Panc1 (cell line): ENCODE measurements at regions not wholly inside any gene's neighbourhood (a gene's known extent, or its start where the extent isn't known, plus 50 kb on each side); places are given as distances from the start of the nearest gene placed in this dataset.

Source experiments
- ATAC-seq: fragments of 200-7000 bp; cut with Tn5 transposase; 2 replicates; pipeline ENCODE4 v1.9.1; 2020; ENCODE audit warnings: mild to moderate bottlenecking, moderate library complexity
- BruUV-seq: library from RNA; stranded (reverse); fragments of 400-500 nt; replicated peaks from 2 replicates; lab custom pipeline; 2021; lab: Mats Ljungman, UMichigan
- CTCF ChIA-PET: fragments of 300-600 bp; sonication (Branson Sonifier 250); formaldehyde crosslinking; loops from one replicate; lab custom pipeline; 2022; ENCODE audit warnings: antibody characterized with exemption; lab: Charles Lee
- POLR2A ChIA-PET: fragments of 300-600 bp; sonication (Branson Sonifier 250); formaldehyde crosslinking; loops from one replicate; lab custom pipeline; 2022; ENCODE audit warnings: antibody characterized with exemption; lab: Charles Lee
- DNase-seq: peaks from one replicate; pipeline ENCODE4 v3.0.0-alpha.2; 2010; ENCODE audit warnings: low read depth, low spot score
- H3K27ac ChIP-seq: 2 replicates; pipeline ENCODE4 v1.5.1; 2011; ENCODE audit warnings: mild to moderate bottlenecking, low read length, inconsistent platforms
- H3K27me3 ChIP-seq: fragments of 200-500 bp; sonication (Bioruptor generic); 2 replicates; pipeline ENCODE4 v1.6.0; 2014; ENCODE audit warnings: low read length, inconsistent platforms; ENCODE audit not compliant: control insufficient read depth, insufficient read depth
- H3K36me3 ChIP-seq: fragments of 200-500 bp; sonication (Bioruptor generic); 2 replicates; pipeline ENCODE4 v1.5.1; 2014; ENCODE audit warnings: inconsistent platforms, mild to moderate bottlenecking, low read length, moderate library complexity; ENCODE audit not compliant: control insufficient read depth, insufficient read depth
- H3K4me1 ChIP-seq: 2 replicates; pipeline ENCODE4 v1.5.1; 2011; ENCODE audit warnings: inconsistent platforms, mild to moderate bottlenecking, low read length, moderate library complexity; ENCODE audit not compliant: control insufficient read depth, insufficient read depth
- H3K4me3 ChIP-seq, 2 experiments: 2 replicates each; pipeline ENCODE4 v1.5.1; 2011 to 2012; ENCODE audit warnings: low read depth in 2 of 2, low read length in 2 of 2, mild to moderate bottlenecking in 2 of 2, inconsistent platforms in 1 of 2, moderate library complexity in 1 of 2
- H3K9me3 ChIP-seq: fragments of 200-500 bp; sonication (Bioruptor generic); 2 replicates; pipeline ENCODE4 v1.5.1; 2014; ENCODE audit warnings: low read depth, mild to moderate bottlenecking, inconsistent platforms, low read length, moderate library complexity; ENCODE audit not compliant: control insufficient read depth, insufficient read depth
- CTCF ChIP-seq: fragments of 450-650 bp; IDR thresholded peaks from 2 replicates; pipeline ENCODE4 v1.5.1; 2017; ENCODE audit warnings: mild to moderate bottlenecking
- POLR2AphosphoS5 ChIP-seq: IDR thresholded peaks from 2 replicates; pipeline ENCODE4 v1.6.1; 2012; ENCODE audit warnings: mild to moderate bottlenecking, low read depth, low read length, moderate library complexity
- REST ChIP-seq, 2 experiments: IDR thresholded peaks; 2 replicates each; pipeline ENCODE4 v1.6.1; 2011 to 2012; ENCODE audit warnings: low read depth in 2 of 2, control low read depth in 1 of 2, low read length in 1 of 2, mild to moderate bottlenecking in 1 of 2, moderate library complexity in 1 of 2; ENCODE audit not compliant: insufficient read depth in 1 of 2
- SIN3A ChIP-seq: IDR thresholded peaks from 2 replicates; pipeline ENCODE4 v1.6.1; 2012; ENCODE audit warnings: low read depth, mild to moderate bottlenecking, low read length, moderate library complexity, borderline replicate concordance; ENCODE audit not compliant: insufficient read depth
- TCF7L2 ChIP-seq: IDR thresholded peaks from 2 replicates; pipeline ENCODE4 v1.6.1; 2011; ENCODE audit warnings: mild to moderate bottlenecking, low read depth, low read length, inconsistent platforms
- in situ Hi-C: cut with HindIII; loops from 2 replicates; pipeline ENCODE4 v1.10.0; 2016; ENCODE audit warnings: low sequenced_read_pairs, low pct_unique_long_range_greater_than_20kb
- intact Hi-C: fragments of 100-400 bp; cut with micrococcal nuclease; formaldehyde crosslinking; loops from one replicate; pipeline ENCODE4 v1.10.0; 2022; ENCODE audit not compliant: unreplicated experiment

GRCh38 chr9:73553295-73553694 lies 401.6 kb downstream of the ANXA1 start:
- ATAC-seq = no peak
- H3K36me3 ChIP-seq = no peaks in the 10 kb centered on the region
- no peak overlapping the region for H3K4me3 ChIP-seq
- in situ Hi-C loops (no loop called here), intact Hi-C loops (no loop called here)
- no TSS peak for BruUV-seq
- DNase-seq = no peak
- H3K27me3 ChIP-seq = no peaks in the 10 kb centered on the region
- no peaks in the 10 kb centered on the region; the same call in 1 of the 2 replicates for H3K4me1 ChIP-seq
- TF ChIP-seq SIN3A = no peak
- TF ChIP-seq TCF7L2 = no peak
- no peak for TF ChIP-seq CTCF
- H3K27ac ChIP-seq = no peak overlapping the region
- CTCF ChIA-PET = no interaction called here
- no peaks in the 10 kb centered on the region for H3K9me3 ChIP-seq
- POLR2A ChIA-PET = no interaction called here

GRCh38 chr9:73558471-73558870 lies 406.8 kb downstream of the ANXA1 start:
- CTCF ChIA-PET = no interaction called here
- in situ Hi-C loops = no loop called here
- DNase-seq = no peak
- Histone ChIP-seq H3K27ac (no peak overlapping the region), H3K27me3 (no peaks in the 10 kb centered on the region), H3K4me3 (no peak overlapping the region), H3K36me3 (no peaks in the 10 kb centered on the region), H3K4me1 (no peaks in the 10 kb centered on the region), H3K9me3 (no peaks in the 10 kb centered on the region)
- ATAC-seq = no peak
- TF ChIP-seq POLR2AphosphoS5 = no peak
- no peak for TF ChIP-seq SIN3A
- TF ChIP-seq REST (IDR thresholded peaks at IDR 0.05; ENCODE audit: insufficient read depth in 1 of 2, low read depth in 2 of 2, low read length in 1 of 2) = no peak
- no peak for TF ChIP-seq TCF7L2
- TF ChIP-seq CTCF = no peak
- BruUV-seq = no TSS peak
- intact Hi-C loops = no loop called here
- POLR2A ChIA-PET = no interaction called here
